GM12878 (cell line): ENCODE measurements at regions not wholly inside any gene's neighbourhood (a gene's known extent, or its start where the extent isn't known, plus 50 kb on each side); places are given as distances from the start of the nearest gene placed in this dataset.

ENCODE experiments used
- ATAC-seq: fragments of 200-7000 bp; cut with Tn5 transposase; 3 replicates; pipeline ENCODE4 v1.9.1; 2020; ENCODE audit warnings: mild to moderate bottlenecking, moderate library complexity
- BruUV-seq: library from RNA; stranded (reverse); fragments of 400-500 nt; replicated peaks from 2 replicates; lab custom pipeline; 2021; lab: Mats Ljungman, UMichigan
- CTCF ChIA-PET: fragments of 300-600 bp; sonication (Branson Sonifier 250); formaldehyde crosslinking; extraction: SDS; loops from one replicate; lab custom pipeline; 2021; ENCODE audit warnings: inconsistent platforms; lab: Yijun Ruan, JAX
- POLR2A ChIA-PET: fragments of 350-600 bp; formaldehyde crosslinking; extraction: SDS; loops from one replicate; lab custom pipeline; 2021; ENCODE audit warnings: inconsistent platforms; lab: Charles Lee
- RAD21 ChIA-PET: fragments of 300-600 bp; sonication (Branson Sonifier 250); formaldehyde crosslinking; loops from one replicate; lab custom pipeline; 2023; ENCODE audit warnings: antibody characterized with exemption; ENCODE audit not compliant: unreplicated experiment; lab: Charles Lee
- SMC1A ChIA-PET: fragments of 300-600 bp; sonication (Branson Sonifier 250); formaldehyde crosslinking; loops from one replicate; lab custom pipeline; 2023; ENCODE audit not compliant: unreplicated experiment, uncharacterized antibody; lab: Charles Lee
- DNase-seq: peaks from one replicate; pipeline ENCODE4 v3.0.0-alpha.2; 2011; ENCODE audit warnings: low read depth, low spot score
- FAIRE-seq: peaks from 3 replicates; lab custom pipeline; 2011; peaks lifted over from hg19 to GRCh38; lab: Jason Lieb, UNC
- H2AFZ ChIP-seq: 2 replicates; pipeline ENCODE4 v1.6.0; 2011; ENCODE audit warnings: low read depth, low read length, control low read depth; ENCODE audit not compliant: control insufficient read depth
- H3K27ac ChIP-seq: 2 replicates; pipeline ENCODE4 v1.5.1; 2011; ENCODE audit warnings: control low read depth; ENCODE audit not compliant: control insufficient read depth, insufficient read depth
- H3K27me3 ChIP-seq, 2 experiments: replicated peaks in 1 of 2; 2 replicates each; pipeline versions ENCODE4 v1.6.0 to v1.6.1; 2011; ENCODE audit warnings: low read length in 1 of 2; ENCODE audit not compliant: control insufficient read depth in 2 of 2, insufficient read depth in 2 of 2
- H3K36me3 ChIP-seq, 2 experiments: 2 replicates each; pipeline ENCODE4 v1.5.1; 2011; ENCODE audit warnings: low read length in 1 of 2; ENCODE audit not compliant: control insufficient read depth in 2 of 2, insufficient read depth in 2 of 2
- H3K4me1 ChIP-seq: 2 replicates; pipeline ENCODE4 v1.6.1; 2011; ENCODE audit warnings: mild to moderate bottlenecking, low read length, moderate library complexity, mixed read lengths; ENCODE audit not compliant: control insufficient read depth, insufficient read depth
- H3K4me2 ChIP-seq: 2 replicates; pipeline ENCODE4 v1.6.0; 2011; ENCODE audit warnings: control low read depth; ENCODE audit not compliant: control insufficient read depth, insufficient read depth
- H3K4me3 ChIP-seq: fragments of 200-600 bp; sonication (generic); 2 replicates; pipeline ENCODE4 v1.5.1; 2016
- H3K79me2 ChIP-seq: 2 replicates; pipeline ENCODE4 v1.6.0; 2011; ENCODE audit warnings: low read length; ENCODE audit not compliant: control insufficient read depth, insufficient read depth
- H3K9ac ChIP-seq: 2 replicates; pipeline ENCODE4 v1.8.0; 2011; ENCODE audit warnings: low read length, control low read depth, mixed read lengths; ENCODE audit not compliant: control insufficient read depth, insufficient read depth
- H3K9me3 ChIP-seq: replicated peaks from 3 replicates; pipeline ENCODE4 v1.5.1; 2011; ENCODE audit warnings: mild to moderate bottlenecking, low read length; ENCODE audit not compliant: control insufficient read depth, insufficient read depth
- H4K20me1 ChIP-seq: 2 replicates; pipeline ENCODE4 v1.6.0; 2011; ENCODE audit not compliant: control insufficient read depth, insufficient read depth
- ASH2L ChIP-seq: fragments of 300-600, 200-600 bp; sonication (generic); IDR thresholded peaks from 2 replicates; pipeline ENCODE4 v1.6.1; 2017; ENCODE audit warnings: low read depth, mild to moderate bottlenecking, borderline replicate concordance
- BCL3 ChIP-seq: IDR thresholded peaks from 2 replicates; pipeline ENCODE4 v1.6.1; 2011; ENCODE audit warnings: borderline replicate concordance, low read depth, mild to moderate bottlenecking, moderate library complexity, low read length; ENCODE audit not compliant: insufficient read depth, poor library complexity, severe bottlenecking
- BHLHE40 ChIP-seq, 2 experiments: fragments of 450-650 bp in 1 of 2; IDR thresholded peaks; 2 replicates each; pipeline ENCODE4 v1.6.1; 2011 to 2017; ENCODE audit warnings: low read depth in 2 of 2, borderline replicate concordance in 1 of 2, improper control_type of control experiment in 1 of 2, low read length in 1 of 2, mild to moderate bottlenecking in 1 of 2
- CBFB ChIP-seq: IDR thresholded peaks from 2 replicates; pipeline ENCODE4 v1.6.1; 2016; ENCODE audit warnings: antibody characterized with exemption, low read depth
- CEBPB ChIP-seq, 2 experiments: fragments of 150-350 bp in 1 of 2; IDR thresholded peaks; 2 replicates each; pipeline ENCODE4 v1.6.1; 2012 to 2014; ENCODE audit warnings: low read depth in 2 of 2, low read length in 2 of 2, borderline replicate concordance in 1 of 2, inconsistent platforms in 1 of 2
- CHD2 ChIP-seq: IDR thresholded peaks from 2 replicates; pipeline ENCODE4 v1.6.1; 2011; ENCODE audit warnings: low read depth, low read length, improper control_type of control experiment, borderline replicate concordance
- CTCF ChIP-seq, 3 experiments: IDR thresholded peaks in 2 of 3; conservative IDR thresholded peaks in 1 of 3; 2 replicates each; pipeline ENCODE4 v1.5.1; 2011; ENCODE audit warnings: low read depth in 3 of 3, low read length in 3 of 3, mild to moderate bottlenecking in 3 of 3, control low read depth in 2 of 3, moderate library complexity in 2 of 3, inconsistent platforms in 1 of 3, mixed read lengths in 1 of 3; ENCODE audit not compliant: control insufficient read depth in 2 of 3, insufficient read depth in 1 of 3; ENCODE audit errors: extremely low read depth in 1 of 3
- EZH2 ChIP-seq: IDR thresholded peaks from 2 replicates; pipeline ENCODE4 v1.6.1; 2012; ENCODE audit warnings: low read depth, mild to moderate bottlenecking, control low read depth, inconsistent platforms, low read length, borderline replicate concordance; ENCODE audit not compliant: control insufficient read depth
- POLR2A ChIP-seq: IDR thresholded peaks from 2 replicates; pipeline ENCODE4 v1.6.1; 2011; ENCODE audit warnings: low read depth, mild to moderate bottlenecking, low read length
- RBBP5 ChIP-seq: fragments of 200-600 bp; sonication (generic); conservative IDR thresholded peaks from 2 replicates; pipeline ENCODE4 v1.6.1; 2016
- RELA ChIP-seq: fragments of 450-650 bp; IDR thresholded peaks from 2 replicates; pipeline ENCODE4 v1.8.0; 2014; ENCODE audit warnings: borderline replicate concordance; ENCODE audit not compliant: partially characterized antibody
- RFX5 ChIP-seq: IDR thresholded peaks from 2 replicates; pipeline ENCODE4 v1.6.1; 2011; ENCODE audit warnings: low read depth, low read length, improper control_type of control experiment
- RUNX3 ChIP-seq: IDR thresholded peaks from 2 replicates; pipeline ENCODE4 v1.6.1; 2012; ENCODE audit warnings: low read length, inconsistent platforms
- SP1 ChIP-seq: IDR thresholded peaks from one replicate; pipeline ENCODE4 v1.6.1; 2011; ENCODE audit warnings: low read depth, low read length
- SUZ12 ChIP-seq: fragments of 200-600 bp; sonication (generic); IDR thresholded peaks from one replicate; pipeline ENCODE4 v1.6.1; 2018; ENCODE audit warnings: antibody characterized with exemption, mild to moderate bottlenecking; ENCODE audit not compliant: unreplicated experiment
- USF2 ChIP-seq: IDR thresholded peaks from 2 replicates; pipeline ENCODE4 v1.6.1; 2011; ENCODE audit warnings: low read depth, low read length, improper control_type of control experiment, borderline replicate concordance
- ZNF274 ChIP-seq: IDR thresholded peaks from one replicate; pipeline ENCODE4 v1.8.0; 2011; ENCODE audit not compliant: insufficient read length, insufficient read depth
- ZNF384 ChIP-seq: IDR thresholded peaks from 2 replicates; pipeline ENCODE4 v1.6.1; 2012; ENCODE audit warnings: low read depth, mild to moderate bottlenecking, low read length, improper control_type of control experiment, borderline replicate concordance
- ZSCAN29 ChIP-seq: fragments of 450-650 bp; IDR thresholded peaks from 2 replicates; pipeline ENCODE4 v1.6.1; 2017; ENCODE audit warnings: mild to moderate bottlenecking, moderate library complexity
- in situ Hi-C: fragments of 300-500 bp; cut with MboI; formaldehyde crosslinking; loops from 9 replicates; pipeline ENCODE4 v1.14.3; 2018; ENCODE audit warnings: mixed read lengths
- intact Hi-C: fragments of 100-400 bp; cut with micrococcal nuclease; formaldehyde crosslinking; loops from one replicate; pipeline ENCODE4 v1.14.2; 2022; ENCODE audit not compliant: unreplicated experiment

- no peaks in the 10 kb centered on the region; the same call in 2 of the 3 replicates for H3K9me3 ChIP-seq
- intact Hi-C loops (no loop called here), in situ Hi-C loops (no loop called here)
- TF ChIP-seq ZNF274 (no peak), ASH2L (no peak), BCL3 (no peak), CHD2 (no peak), CEBPB (IDR thresholded peaks at IDR 0.05; ENCODE audit: borderline replicate concordance in 1 of 2, low read depth in 2 of 2, low read length in 2 of 2) (no peak), CTCF (IDR thresholded peaks at IDR 0.05 in 2 of 3, conservative IDR thresholded peaks at IDR 0.05 in 1 of 3; ENCODE audit: control insufficient read depth in 2 of 3, extremely low read depth in 1 of 3, insufficient read depth in 1 of 3, low read depth in 3 of 3, low read length in 3 of 3) (no peak), SP1 (no peak), EZH2 (no peak), RFX5 (no peak), USF2 (no peak), RELA (no peak), CBFB (no peak), ZNF384 (no peak), RBBP5 (no peak), RUNX3 (no peak), ZSCAN29 (no peak), SUZ12 (no peak), BHLHE40 (IDR thresholded peaks at IDR 0.05; ENCODE audit: borderline replicate concordance in 1 of 2, low read depth in 2 of 2, low read length in 1 of 2) (no peak), POLR2A (no peak)
- H3K9ac ChIP-seq: no peak overlapping the region
- DNase-seq (no peak), FAIRE-seq (no peak), ATAC-seq (no peak)
- no peak overlapping the region for H3K4me3 ChIP-seq
- H3K4me1 ChIP-seq: no peaks in the 10 kb centered on the region
- no peak overlapping the region for H2AFZ ChIP-seq
- RAD21 ChIA-PET: no interaction called here
- no peaks in the 10 kb centered on the region for H4K20me1 ChIP-seq
- H3K36me3 ChIP-seq: no peaks in the 10 kb centered on the region
- POLR2A ChIA-PET: no interaction called here
- BruUV-seq: no TSS peak
- SMC1A ChIA-PET: interaction anchor here (0.7 to 1.5 kb wide), 2 partner anchors 11 to 49 kb away, joined by 3 read pairs; no protein-coding TSS in a partner anchor
- H3K79me2 ChIP-seq: no peaks in the 10 kb centered on the region
- no peak overlapping the region for H3K4me2 ChIP-seq
- no peak overlapping the region for H3K27ac ChIP-seq
- no peaks in the 10 kb centered on the region for H3K27me3 ChIP-seq
- CTCF ChIA-PET: no interaction called here
Observed at GRCh38 chr16:79899716-79900115, 299.2 kb upstream of the MAF start.
